Peyer's patch (tissue), 4 donors: ENCODE measurements at regions not wholly inside any gene's neighbourhood (a gene's known extent, or its start where the extent isn't known, plus 50 kb on each side); places are given as distances from the start of the nearest gene placed in this dataset.
"Not testable (repeated sequence)": the region's sequence is repeated elsewhere in the genome, so short reads cannot be mapped to it uniquely, and the experiment has no call there.

ENCODE experiments used
- DNase-seq, 3 donors: peaks; one replicate each; pipeline ENCODE4 v3.0.0-alpha.2; 2017 to 2019
- H3K27ac ChIP-seq, 4 donors: fragments of 200-600 bp; sonication (generic); one replicate each; pipeline ENCODE4 v1.5.1; 2016 to 2019
- H3K27me3 ChIP-seq, 2 donors: fragments of 200-600 bp; sonication (generic); one replicate each; pipeline ENCODE4 v1.5.1; 2019
- H3K36me3 ChIP-seq, 3 donors: fragments of 200-600 bp; sonication (generic); one replicate each; pipeline ENCODE4 v1.5.1; 2016 to 2019
- H3K4me1 ChIP-seq, 4 donors: fragments of 200-600 bp; sonication (generic); one replicate each; pipeline ENCODE4 v1.5.1; 2016 to 2019
- H3K4me3 ChIP-seq, 4 donors: fragments of 200-600 bp; sonication (generic); 1 replicate in 3 of 4; 2 replicates in 1 of 4; pipeline ENCODE4 v1.5.1; 2016 to 2019; ENCODE audit warnings: mild to moderate bottlenecking in 1 of 4
- H3K9me3 ChIP-seq, 4 donors: fragments of 200-600 bp; sonication (generic); one replicate each; pipeline ENCODE4 v1.5.1; 2016 to 2019; ENCODE audit warnings: mild to moderate bottlenecking in 1 of 4
- CTCF ChIP-seq, 6 experiments: fragments of 450-650 bp in 4 of 6; fragments of 200-600 bp in 2 of 6; sonication (generic) in 1 of 6; IDR thresholded peaks; one replicate each; pipeline ENCODE4 v1.5.1; 2017 to 2019; ENCODE audit warnings: antibody characterized with exemption in 6 of 6, mild to moderate bottlenecking in 3 of 6, moderate library complexity in 1 of 6
- POLR2A ChIP-seq, 2 donors: fragments of 450-650 bp; IDR thresholded peaks; one replicate each; pipeline ENCODE4 v1.5.1; 2017; ENCODE audit warnings: antibody characterized with exemption in 2 of 2, mild to moderate bottlenecking in 2 of 2, moderate library complexity in 2 of 2

GRCh38 chr4:138473339-138473738, 231.2 kb upstream of the SLC7A11 start:
- no peaks in the 10 kb centered on the region for H3K9me3 ChIP-seq
- H3K4me3 ChIP-seq = no peak overlapping the region
- no peaks in the 10 kb centered on the region for H3K36me3 ChIP-seq
- no peak for DNase-seq
- no peak overlapping the region for H3K27ac ChIP-seq
- no peaks in the 10 kb centered on the region for H3K27me3 ChIP-seq
- TF ChIP-seq POLR2A (IDR thresholded peaks at IDR 0.05) = no peak
- no peak for TF ChIP-seq CTCF (IDR thresholded peaks at IDR 0.05)
- H3K4me1 ChIP-seq = no peaks in the 10 kb centered on the region

GRCh38 chr4:138460477-138461414, 218.6 kb upstream of the SLC7A11 start:
- Histone ChIP-seq H3K27ac (no peak overlapping the region), H3K4me1 (no peaks in the 10 kb centered on the region), H3K4me3 (no peak overlapping the region), H3K36me3 (no peaks in the 10 kb centered on the region), H3K9me3 (no peaks in the 10 kb centered on the region), H3K27me3 (no peaks in the 10 kb centered on the region)
- DNase-seq = no peak
- TF ChIP-seq POLR2A (IDR thresholded peaks at IDR 0.05) = no peak
- no peak for TF ChIP-seq CTCF (IDR thresholded peaks at IDR 0.05)

- H3K36me3 ChIP-seq = no peaks in the 10 kb centered on the region
- DNase-seq = no peak
- no peak overlapping the region for H3K4me3 ChIP-seq
- no peaks in the 10 kb centered on the region for H3K4me1 ChIP-seq
- H3K27ac ChIP-seq = no peak overlapping the region
- H3K27me3 ChIP-seq = no peaks in the 10 kb centered on the region
- H3K9me3 ChIP-seq = no peaks in the 10 kb centered on the region
- no peak for TF ChIP-seq POLR2A (IDR thresholded peaks at IDR 0.05)
These were observed 216.6 kb upstream of the SLC7A11 start for GRCh38 chr4:138458751-138459150.

GRCh38 chr4:138456349-138456748, 214.2 kb upstream of the SLC7A11 start:
- H3K4me3 ChIP-seq, H3K27ac ChIP-seq, H3K27me3 ChIP-seq, DNase-seq, H3K9me3 ChIP-seq, H3K4me1 ChIP-seq, H3K36me3 ChIP-seq: not testable (repeated sequence)

- Histone ChIP-seq H3K27ac (no peak overlapping the region), H3K27me3 (no peaks in the 10 kb centered on the region), H3K4me1 (no peaks in the 10 kb centered on the region), H3K36me3 (no peaks in the 10 kb centered on the region), H3K4me3 (no peak overlapping the region), H3K9me3 (no peaks in the 10 kb centered on the region)
- TF ChIP-seq CTCF (IDR thresholded peaks at IDR 0.05) (no peak), POLR2A (IDR thresholded peaks at IDR 0.05) (no peak)
- DNase-seq = no peak
These were observed 212.9 kb upstream of the SLC7A11 start for GRCh38 chr4:138455097-138455496.

GRCh38 chr4:138452826-138453225, 210.7 kb upstream of the SLC7A11 start:
- Histone ChIP-seq H3K27me3 (no peaks in the 10 kb centered on the region), H3K27ac (no peak overlapping the region), H3K9me3 (no peaks in the 10 kb centered on the region), H3K36me3 (no peaks in the 10 kb centered on the region), H3K4me1 (no peaks in the 10 kb centered on the region), H3K4me3 (no peak overlapping the region)
- DNase-seq = no peak
- TF ChIP-seq POLR2A (IDR thresholded peaks at IDR 0.05) = no peak
- TF ChIP-seq CTCF (IDR thresholded peaks at IDR 0.05) = no peak
